ENCODE measurements at regions not wholly inside any gene's neighbourhood (a gene's known extent, or its start where the extent isn't known, plus 50 kb on each side); places are given as distances from the start of the nearest gene placed in this dataset.
A peak's percentile ranks its signal among the peaks of the same experiment; 100 is the strongest.
"Not testable (repeated sequence)": the region's sequence is repeated elsewhere in the genome, so short reads cannot be mapped to it uniquely, and the experiment has no call there.

- DNase-seq: no peak
Measured at GRCh38 chr13:42400188-42400833, 128.4 kb downstream of the AKAP11 start.

- DNase-seq: no peak
Measured at GRCh38 chr13:42401376-42401775, 129.4 kb downstream of the AKAP11 start.

- DNase-seq: peak; percentile 35 to 57
Measured at GRCh38 chr13:42405665-42406390, 133.9 kb downstream of the AKAP11 start.

- DNase-seq: no peak
Measured at GRCh38 chr13:42409075-42409474, 137.1 kb downstream of the AKAP11 start.

GRCh38 chr13:42409551-42409950 lies 137.6 kb downstream of the AKAP11 start:
- DNase-seq: no peak

GRCh38 chr13:42412812-42413483 lies 141.0 kb downstream of the AKAP11 start:
- no peak for DNase-seq

GRCh38 chr13:42413484-42413815 lies 141.5 kb downstream of the AKAP11 start:
- DNase-seq: no peak

- no peak for DNase-seq
Measured at GRCh38 chr13:42417626-42418025, 145.7 kb downstream of the AKAP11 start.

- no peak for DNase-seq
Measured at GRCh38 chr13:42418184-42418583, 146.2 kb downstream of the AKAP11 start.

- no peak for DNase-seq
Measured at GRCh38 chr13:42420304-42420703, 148.4 kb downstream of the AKAP11 start.

GRCh38 chr13:42422681-42423080 lies 150.7 kb downstream of the AKAP11 start:
- DNase-seq: no peak

- no peak for DNase-seq
Measured at GRCh38 chr13:42424182-42424581, 149.8 kb upstream of the TNFSF11 start.

GRCh38 chr13:42445354-42445753 lies 128.6 kb upstream of the TNFSF11 start:
- no peak for DNase-seq

GRCh38 chr13:42446597-42446996 lies 127.4 kb upstream of the TNFSF11 start:
- DNase-seq: not testable (repeated sequence)

- DNase-seq: no peak
Measured at GRCh38 chr13:42453091-42453645, 120.8 kb upstream of the TNFSF11 start.

GRCh38 chr13:42454749-42455148 lies 119.2 kb upstream of the TNFSF11 start:
- no peak for DNase-seq

GRCh38 chr13:42458193-42458592 lies 115.8 kb upstream of the TNFSF11 start:
- DNase-seq: no peak

- peak in 1 of 2 donors; percentile 3 for DNase-seq
Measured at GRCh38 chr13:42466123-42466522, 107.8 kb upstream of the TNFSF11 start.

GRCh38 chr13:42466609-42467008 lies 107.3 kb upstream of the TNFSF11 start:
- no peak for DNase-seq

GRCh38 chr13:42474954-42475353 lies 99.0 kb upstream of the TNFSF11 start:
- DNase-seq: no peak

GRCh38 chr13:42477596-42478190 lies 96.3 kb upstream of the TNFSF11 start:
- no peak for DNase-seq

- DNase-seq: peak in 1 of 2 donors; percentile 29
Measured at GRCh38 chr13:42478531-42479156, 95.3 kb upstream of the TNFSF11 start.

GRCh38 chr13:42484386-42484785 lies 89.6 kb upstream of the TNFSF11 start:
- DNase-seq: no peak
